HepG2 (cell line): ENCODE measurements at regions not wholly inside any gene's neighbourhood (a gene's known extent, or its start where the extent isn't known, plus 50 kb on each side); places are given as distances from the start of the nearest gene placed in this dataset.

ENCODE experiments used
- ATF1 ChIP-seq: IDR thresholded peaks from 2 replicates; pipeline ENCODE4 v1.6.1; 2016; ENCODE audit warnings: mild to moderate bottlenecking, control low read depth
- FOSL2 ChIP-seq: sonication (generic); formaldehyde crosslinking; IDR thresholded peaks from 2 replicates; pipeline ENCODE4 v1.4.0; 2020; ENCODE audit warnings: missing genetic modification reagents
- JARID2 ChIP-seq: sonication (generic); formaldehyde crosslinking; IDR thresholded peaks from 2 replicates; pipeline ENCODE4 v1.8.1; 2023; ENCODE audit warnings: missing genetic modification reagents, inconsistent platforms; ENCODE audit not compliant: insufficient replicate concordance
- KLF15 ChIP-seq: sonication (generic); formaldehyde crosslinking; IDR thresholded peaks from 2 replicates; pipeline ENCODE4 v1.8.1; 2023; ENCODE audit warnings: borderline replicate concordance, mild to moderate bottlenecking, inconsistent platforms, missing genetic modification reagents, mixed read lengths
- NFIB ChIP-seq: sonication (generic); formaldehyde crosslinking; IDR thresholded peaks from 2 replicates; pipeline ENCODE4 v1.9.0; 2021; ENCODE audit warnings: missing genetic modification reagents, mild to moderate bottlenecking, borderline replicate concordance
- NR2F2 ChIP-seq: IDR thresholded peaks from 2 replicates; pipeline ENCODE4 v1.6.1; 2012; ENCODE audit warnings: low read depth, inconsistent platforms, borderline replicate concordance
- SMAD3 ChIP-seq: sonication (generic); formaldehyde crosslinking; IDR thresholded peaks from 2 replicates; pipeline ENCODE4 v1.4.0; 2020; ENCODE audit warnings: missing genetic modification reagents
- THAP11 ChIP-seq: IDR thresholded peaks from 2 replicates; pipeline ENCODE4 v1.6.1; 2016; ENCODE audit warnings: missing biosample characterization, missing genetic modification reagents
- U2AF1 ChIP-seq: fragments of 200-400 bp; formaldehyde crosslinking; optimal IDR thresholded peaks from 2 replicates; pipeline ENCODE3; 2017; ENCODE audit warnings: mild to moderate bottlenecking, low read depth, low read length
- ZNF850 ChIP-seq: sonication (generic); formaldehyde crosslinking; conservative IDR thresholded peaks from 2 replicates; pipeline ENCODE4 v1.9.0; 2021; ENCODE audit warnings: mild to moderate bottlenecking, missing genetic modification reagents
- ZSCAN30 ChIP-seq: sonication (generic); formaldehyde crosslinking; IDR thresholded peaks from 2 replicates; pipeline ENCODE4 v1.5.0; 2020; ENCODE audit warnings: mild to moderate bottlenecking, missing genetic modification reagents
- TF ChIP-seq, protein P1 (sequence below): sonication (generic); formaldehyde crosslinking; IDR thresholded peaks from 2 replicates; pipeline ENCODE4 v1.8.1; 2022; ENCODE audit warnings: low read depth, mild to moderate bottlenecking, missing genetic modification reagents
- TF ChIP-seq, protein P2 (sequence below): sonication (generic); formaldehyde crosslinking; IDR thresholded peaks from 2 replicates; pipeline ENCODE4 v1.4.0; 2020; ENCODE audit warnings: missing genetic modification reagents
- TF ChIP-seq, protein P3 (sequence below): sonication (generic); formaldehyde crosslinking; IDR thresholded peaks from 2 replicates; pipeline ENCODE4 v1.4.0; 2020; ENCODE audit warnings: missing genetic modification reagents
- TF ChIP-seq, protein P4 (sequence below): fragments of 450-650 bp; IDR thresholded peaks from 2 replicates; pipeline ENCODE4 v1.6.1; 2016
- TF ChIP-seq, protein P5 (sequence below): sonication (generic); formaldehyde crosslinking; conservative IDR thresholded peaks from 2 replicates; pipeline ENCODE4 v1.4.0; 2020; ENCODE audit warnings: missing genetic modification reagents

DNA sequence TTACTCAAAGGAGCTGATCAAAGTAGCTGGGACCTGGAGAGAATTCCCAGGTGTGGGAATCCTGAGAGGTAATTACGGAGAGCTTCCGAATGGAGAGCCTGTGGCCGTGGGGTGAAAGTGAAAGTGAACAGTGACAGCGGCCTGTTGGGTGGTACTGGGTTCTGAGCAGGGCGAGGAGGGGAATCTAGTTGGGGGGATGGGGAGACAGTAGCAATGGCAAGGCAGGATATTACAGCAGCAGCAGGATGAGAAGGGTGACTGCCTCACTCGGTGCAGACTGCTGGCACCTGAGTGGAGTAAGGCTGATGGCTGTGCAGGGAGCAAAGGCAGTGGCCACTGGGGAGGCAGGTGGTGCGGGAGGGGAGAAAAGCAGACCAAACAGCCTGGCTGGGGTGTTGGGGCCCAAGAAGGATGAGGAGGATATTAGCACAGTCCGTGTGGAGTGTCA lies 70.3 kb upstream of the PRDX6 start (continued):
- TF ChIP-seq, protein P1, sequence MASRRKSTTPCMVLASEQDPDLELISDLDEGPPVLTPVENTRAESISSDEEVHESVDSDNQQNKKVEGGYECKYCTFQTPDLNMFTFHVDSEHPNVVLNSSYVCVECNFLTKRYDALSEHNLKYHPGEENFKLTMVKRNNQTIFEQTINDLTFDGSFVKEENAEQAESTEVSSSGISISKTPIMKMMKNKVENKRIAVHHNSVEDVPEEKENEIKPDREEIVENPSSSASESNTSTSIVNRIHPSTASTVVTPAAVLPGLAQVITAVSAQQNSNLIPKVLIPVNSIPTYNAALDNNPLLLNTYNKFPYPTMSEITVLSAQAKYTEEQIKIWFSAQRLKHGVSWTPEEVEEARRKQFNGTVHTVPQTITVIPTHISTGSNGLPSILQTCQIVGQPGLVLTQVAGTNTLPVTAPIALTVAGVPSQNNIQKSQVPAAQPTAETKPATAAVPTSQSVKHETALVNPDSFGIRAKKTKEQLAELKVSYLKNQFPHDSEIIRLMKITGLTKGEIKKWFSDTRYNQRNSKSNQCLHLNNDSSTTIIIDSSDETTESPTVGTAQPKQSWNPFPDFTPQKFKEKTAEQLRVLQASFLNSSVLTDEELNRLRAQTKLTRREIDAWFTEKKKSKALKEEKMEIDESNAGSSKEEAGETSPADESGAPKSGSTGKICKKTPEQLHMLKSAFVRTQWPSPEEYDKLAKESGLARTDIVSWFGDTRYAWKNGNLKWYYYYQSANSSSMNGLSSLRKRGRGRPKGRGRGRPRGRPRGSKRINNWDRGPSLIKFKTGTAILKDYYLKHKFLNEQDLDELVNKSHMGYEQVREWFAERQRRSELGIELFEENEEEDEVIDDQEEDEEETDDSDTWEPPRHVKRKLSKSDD (CRISPR knock-in tag): no peak
- TF ChIP-seq ZSCAN30 (CRISPR knock-in tag) (no peak), U2AF1 (no peak), NR2F2 (no peak), ZNF850 (CRISPR knock-in tag) (no peak), SMAD3 (CRISPR knock-in tag) (no peak), THAP11 (no peak), KLF15 (CRISPR knock-in tag) (no peak), FOSL2 (CRISPR knock-in tag) (no peak), ATF1 (no peak), JARID2 (no peak), NFIB (CRISPR knock-in tag) (no peak)
- TF ChIP-seq, protein P2, sequence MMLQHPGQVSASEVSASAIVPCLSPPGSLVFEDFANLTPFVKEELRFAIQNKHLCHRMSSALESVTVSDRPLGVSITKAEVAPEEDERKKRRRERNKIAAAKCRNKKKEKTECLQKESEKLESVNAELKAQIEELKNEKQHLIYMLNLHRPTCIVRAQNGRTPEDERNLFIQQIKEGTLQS: no peak
- TF ChIP-seq, protein P3, sequence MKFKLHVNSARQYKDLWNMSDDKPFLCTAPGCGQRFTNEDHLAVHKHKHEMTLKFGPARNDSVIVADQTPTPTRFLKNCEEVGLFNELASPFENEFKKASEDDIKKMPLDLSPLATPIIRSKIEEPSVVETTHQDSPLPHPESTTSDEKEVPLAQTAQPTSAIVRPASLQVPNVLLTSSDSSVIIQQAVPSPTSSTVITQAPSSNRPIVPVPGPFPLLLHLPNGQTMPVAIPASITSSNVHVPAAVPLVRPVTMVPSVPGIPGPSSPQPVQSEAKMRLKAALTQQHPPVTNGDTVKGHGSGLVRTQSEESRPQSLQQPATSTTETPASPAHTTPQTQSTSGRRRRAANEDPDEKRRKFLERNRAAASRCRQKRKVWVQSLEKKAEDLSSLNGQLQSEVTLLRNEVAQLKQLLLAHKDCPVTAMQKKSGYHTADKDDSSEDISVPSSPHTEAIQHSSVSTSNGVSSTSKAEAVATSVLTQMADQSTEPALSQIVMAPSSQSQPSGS (CRISPR knock-in tag): no peak
- TF ChIP-seq, protein P4, sequence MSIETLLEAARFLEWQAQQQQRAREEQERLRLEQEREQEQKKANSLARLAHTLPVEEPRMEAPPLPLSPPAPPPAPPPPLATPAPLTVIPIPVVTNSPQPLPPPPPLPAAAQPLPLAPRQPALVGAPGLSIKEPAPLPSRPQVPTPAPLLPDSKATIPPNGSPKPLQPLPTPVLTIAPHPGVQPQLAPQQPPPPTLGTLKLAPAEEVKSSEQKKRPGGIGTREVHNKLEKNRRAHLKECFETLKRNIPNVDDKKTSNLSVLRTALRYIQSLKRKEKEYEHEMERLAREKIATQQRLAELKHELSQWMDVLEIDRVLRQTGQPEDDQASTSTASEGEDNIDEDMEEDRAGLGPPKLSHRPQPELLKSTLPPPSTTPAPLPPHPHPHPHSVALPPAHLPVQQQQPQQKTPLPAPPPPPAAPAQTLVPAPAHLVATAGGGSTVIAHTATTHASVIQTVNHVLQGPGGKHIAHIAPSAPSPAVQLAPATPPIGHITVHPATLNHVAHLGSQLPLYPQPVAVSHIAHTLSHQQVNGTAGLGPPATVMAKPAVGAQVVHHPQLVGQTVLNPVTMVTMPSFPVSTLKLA: no peak
- TF ChIP-seq, protein P5, sequence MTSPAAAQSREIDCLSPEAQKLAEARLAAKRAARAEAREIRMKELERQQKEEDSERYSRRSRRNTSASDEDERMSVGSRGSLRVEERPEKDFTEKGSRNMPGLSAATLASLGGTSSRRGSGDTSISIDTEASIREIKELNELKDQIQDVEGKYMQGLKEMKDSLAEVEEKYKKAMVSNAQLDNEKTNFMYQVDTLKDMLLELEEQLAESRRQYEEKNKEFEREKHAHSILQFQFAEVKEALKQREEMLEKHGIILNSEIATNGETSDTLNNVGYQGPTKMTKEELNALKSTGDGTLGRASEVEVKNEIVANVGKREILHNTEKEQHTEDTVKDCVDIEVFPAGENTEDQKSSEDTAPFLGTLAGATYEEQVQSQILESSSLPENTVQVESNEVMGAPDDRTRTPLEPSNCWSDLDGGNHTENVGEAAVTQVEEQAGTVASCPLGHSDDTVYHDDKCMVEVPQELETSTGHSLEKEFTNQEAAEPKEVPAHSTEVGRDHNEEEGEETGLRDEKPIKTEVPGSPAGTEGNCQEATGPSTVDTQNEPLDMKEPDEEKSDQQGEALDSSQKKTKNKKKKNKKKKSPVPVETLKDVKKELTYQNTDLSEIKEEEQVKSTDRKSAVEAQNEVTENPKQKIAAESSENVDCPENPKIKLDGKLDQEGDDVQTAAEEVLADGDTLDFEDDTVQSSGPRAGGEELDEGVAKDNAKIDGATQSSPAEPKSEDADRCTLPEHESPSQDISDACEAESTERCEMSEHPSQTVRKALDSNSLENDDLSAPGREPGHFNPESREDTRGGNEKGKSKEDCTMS (CRISPR knock-in tag): no peak
